H1 (cell line): ENCODE measurements at regions not wholly inside any gene's neighbourhood (a gene's known extent, or its start where the extent isn't known, plus 50 kb on each side); places are given as distances from the start of the nearest gene placed in this dataset.

Source experiments
- CTBP2 ChIP-seq: IDR thresholded peaks from 2 replicates; pipeline ENCODE4 v1.7.0; 2011; ENCODE audit warnings: borderline replicate concordance, mild to moderate bottlenecking, moderate library complexity, mixed read lengths, low read length; ENCODE audit not compliant: insufficient read depth, insufficient read length
- SIX5 ChIP-seq: IDR thresholded peaks from 2 replicates; pipeline ENCODE4 v1.6.1; 2011; ENCODE audit warnings: mild to moderate bottlenecking, low read depth, low read length
- TCF12 ChIP-seq: IDR thresholded peaks from 2 replicates; pipeline ENCODE4 v1.6.1; 2011; ENCODE audit warnings: low read depth, mild to moderate bottlenecking, low read length

DNA sequence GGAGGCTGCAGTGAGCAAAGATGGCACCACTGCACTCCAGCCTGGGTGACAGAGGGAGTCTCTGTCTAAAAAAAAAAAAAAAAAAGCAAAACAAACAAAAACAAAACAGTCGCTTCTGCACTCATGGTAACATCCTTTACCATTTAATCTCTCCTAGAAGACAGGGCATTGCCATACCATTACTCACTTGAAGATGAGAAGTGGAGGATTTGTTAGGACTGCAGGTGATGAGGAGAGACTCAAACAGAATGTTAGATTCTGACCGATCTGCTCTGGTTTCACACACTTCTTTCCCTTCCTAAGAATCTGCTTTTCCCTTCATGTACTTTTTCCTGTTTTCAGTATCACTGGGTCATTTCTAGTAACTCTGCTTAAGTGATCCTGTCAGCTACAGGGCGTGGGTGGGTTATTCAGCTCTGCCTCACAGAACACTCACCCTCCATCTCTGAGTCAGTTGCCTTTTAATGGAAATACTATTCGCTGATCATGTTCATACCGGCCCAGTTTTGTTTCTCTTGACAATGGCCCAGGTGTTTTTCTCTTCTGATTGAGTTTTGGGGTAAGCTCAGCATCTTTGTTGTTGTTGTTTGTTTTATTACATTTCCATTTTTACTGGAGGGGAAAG, 148.0 kb upstream of the ERG start (continued):
- TF ChIP-seq SIX5 (no peak), TCF12 (no peak), CTBP2 (no peak)
